HL-60 (cell line): ENCODE measurements at regions not wholly inside any gene's neighbourhood (a gene's known extent, or its start where the extent isn't known, plus 50 kb on each side); places are given as distances from the start of the nearest gene placed in this dataset.

Experiments
- CTCF ChIP-seq: IDR thresholded peaks from one replicate; pipeline ENCODE4 v1.5.1; 2011; ENCODE audit warnings: low read length, control low read depth, inconsistent platforms; ENCODE audit not compliant: insufficient read depth
- POLR2AphosphoS5 ChIP-seq: IDR thresholded peaks from 2 replicates; pipeline ENCODE4 v1.6.1; 2012; ENCODE audit warnings: low read depth
- REST ChIP-seq: IDR thresholded peaks from 2 replicates; pipeline ENCODE4 v1.6.1; 2012; ENCODE audit warnings: low read depth; ENCODE audit not compliant: insufficient replicate concordance
- SPI1 ChIP-seq: IDR thresholded peaks from 2 replicates; pipeline ENCODE4 v1.6.1; 2012; ENCODE audit warnings: low read depth, mild to moderate bottlenecking, borderline replicate concordance

- TF ChIP-seq CTCF: no peak
- no peak for TF ChIP-seq SPI1
- TF ChIP-seq POLR2AphosphoS5: no peak
- TF ChIP-seq REST: no peak
Observed at GRCh38 chr1:116287341-116288200, 85.5 kb upstream of the ATP1A1 start.
